Testis (tissue), 2 donors: ENCODE measurements at regions not wholly inside any gene's neighbourhood (a gene's known extent, or its start where the extent isn't known, plus 50 kb on each side); places are given as distances from the start of the nearest gene placed in this dataset.

Source experiments
- POLR2A ChIP-seq: fragments of 450-650 bp; IDR thresholded peaks from one replicate; pipeline ENCODE4 v1.6.1; 2017; ENCODE audit warnings: antibody characterized with exemption, mild to moderate bottlenecking, moderate library complexity
- TF ChIP-seq, protein P1 (sequence below), 3 experiments: fragments of 450-650 bp in 2 of 3; fragments of 200-600 bp in 1 of 3; sonication (generic) in 1 of 3; IDR thresholded peaks; one replicate each; pipeline ENCODE4 v1.5.1; 2016 to 2019; ENCODE audit warnings: antibody characterized with exemption in 3 of 3, mild to moderate bottlenecking in 2 of 3, moderate library complexity in 1 of 3

DNA sequence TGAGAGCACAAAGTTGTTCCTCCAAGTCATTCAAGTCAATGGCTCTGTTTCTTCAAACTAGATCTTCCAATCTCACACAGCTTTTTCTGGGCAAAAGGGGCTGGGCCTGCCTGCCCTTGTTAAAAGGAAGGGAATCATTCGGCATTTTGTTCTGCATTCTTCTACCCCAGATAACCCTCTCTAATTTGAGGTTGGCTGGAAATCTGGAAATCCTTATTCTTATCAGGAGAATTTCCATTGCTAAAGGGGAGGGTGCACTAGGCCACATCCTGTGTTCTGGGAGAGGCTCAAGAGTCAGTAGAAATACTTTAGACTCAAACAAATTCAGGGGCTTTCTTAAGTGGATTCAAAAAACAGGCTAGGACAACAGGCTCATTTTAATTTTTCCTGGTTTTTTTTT, 384.7 kb upstream of the ZNF462 start:
- TF ChIP-seq, protein P1, sequence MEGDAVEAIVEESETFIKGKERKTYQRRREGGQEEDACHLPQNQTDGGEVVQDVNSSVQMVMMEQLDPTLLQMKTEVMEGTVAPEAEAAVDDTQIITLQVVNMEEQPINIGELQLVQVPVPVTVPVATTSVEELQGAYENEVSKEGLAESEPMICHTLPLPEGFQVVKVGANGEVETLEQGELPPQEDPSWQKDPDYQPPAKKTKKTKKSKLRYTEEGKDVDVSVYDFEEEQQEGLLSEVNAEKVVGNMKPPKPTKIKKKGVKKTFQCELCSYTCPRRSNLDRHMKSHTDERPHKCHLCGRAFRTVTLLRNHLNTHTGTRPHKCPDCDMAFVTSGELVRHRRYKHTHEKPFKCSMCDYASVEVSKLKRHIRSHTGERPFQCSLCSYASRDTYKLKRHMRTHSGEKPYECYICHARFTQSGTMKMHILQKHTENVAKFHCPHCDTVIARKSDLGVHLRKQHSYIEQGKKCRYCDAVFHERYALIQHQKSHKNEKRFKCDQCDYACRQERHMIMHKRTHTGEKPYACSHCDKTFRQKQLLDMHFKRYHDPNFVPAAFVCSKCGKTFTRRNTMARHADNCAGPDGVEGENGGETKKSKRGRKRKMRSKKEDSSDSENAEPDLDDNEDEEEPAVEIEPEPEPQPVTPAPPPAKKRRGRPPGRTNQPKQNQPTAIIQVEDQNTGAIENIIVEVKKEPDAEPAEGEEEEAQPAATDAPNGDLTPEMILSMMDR (IDR thresholded peaks at IDR 0.05) = no peak
- TF ChIP-seq POLR2A = no peak
